Activated gamma-delta T cell treated with anti-CD3 and anti-CD28 coated beads, Interleukin-2, amount 50 U/mL, for 16 hours (primary cell): ENCODE measurements at regions not wholly inside any gene's neighbourhood (a gene's known extent, or its start where the extent isn't known, plus 50 kb on each side); places are given as distances from the start of the nearest gene placed in this dataset.
A peak's percentile ranks its signal among the peaks of the same experiment; 100 is the strongest.
"Not testable (repeated sequence)": the region's sequence is repeated elsewhere in the genome, so short reads cannot be mapped to it uniquely, and the experiment has no call there.

Experiments used
- DNase-seq: peaks from one replicate; pipeline ENCODE4 v3.0.0-alpha.2; 2020; ENCODE audit warnings: low read depth

GRCh38 chr11:88061111-88061510, 114.1 kb downstream of the RAB38 start:
- no peak for DNase-seq

- no peak for DNase-seq
Observed at GRCh38 chr11:88059326-88059725, 115.9 kb downstream of the RAB38 start.

GRCh38 chr11:88051396-88051795, 123.8 kb downstream of the RAB38 start:
- no peak for DNase-seq

- DNase-seq, result no peak
Observed at GRCh38 chr11:88050247-88050646, 125.0 kb downstream of the RAB38 start.

GRCh38 chr11:88045288-88045687, 130.0 kb downstream of the RAB38 start:
- DNase-seq, result not testable (repeated sequence)

- not testable (repeated sequence) for DNase-seq
Observed at GRCh38 chr11:88044658-88045057, 130.6 kb downstream of the RAB38 start.

GRCh38 chr11:88043149-88043548, 132.1 kb downstream of the RAB38 start:
- no peak for DNase-seq

GRCh38 chr11:88042647-88043046, 132.6 kb downstream of the RAB38 start:
- DNase-seq, result no peak

- no peak for DNase-seq
Observed at GRCh38 chr11:88042238-88042637, 133.0 kb downstream of the RAB38 start.

- no peak for DNase-seq
Observed at GRCh38 chr11:88041679-88042078, 133.6 kb downstream of the RAB38 start.

- DNase-seq, result no peak
Observed at GRCh38 chr11:88040148-88040496, 135.1 kb downstream of the RAB38 start.

- no peak for DNase-seq
Observed at GRCh38 chr11:88039476-88040147, 135.6 kb downstream of the RAB38 start.

GRCh38 chr11:88038063-88038462, 137.2 kb downstream of the RAB38 start:
- DNase-seq, result no peak

GRCh38 chr11:88036701-88037100, 138.5 kb downstream of the RAB38 start:
- no peak for DNase-seq

GRCh38 chr11:88035271-88035670, 140.0 kb downstream of the RAB38 start:
- DNase-seq, result no peak

- DNase-seq, result no peak
Observed at GRCh38 chr11:88017666-88018065, 157.6 kb downstream of the RAB38 start.

- peak; percentile 20 for DNase-seq
Observed at GRCh38 chr11:88016392-88017170, 158.7 kb downstream of the RAB38 start.

GRCh38 chr11:88015170-88015569, 160.1 kb downstream of the RAB38 start:
- DNase-seq, result no peak

- no peak for DNase-seq
Observed at GRCh38 chr11:88013508-88014065, 161.7 kb downstream of the RAB38 start.

GRCh38 chr11:88012456-88012855, 162.8 kb downstream of the RAB38 start:
- DNase-seq, result no peak

- DNase-seq, result no peak
Observed at GRCh38 chr11:87976009-87976408, 199.2 kb downstream of the RAB38 start.

GRCh38 chr11:87974797-87975196, 200.4 kb downstream of the RAB38 start:
- DNase-seq, result no peak

- DNase-seq, result no peak
Observed at GRCh38 chr11:87972133-87972532, 203.1 kb downstream of the RAB38 start.
